GM21528 (cell line): ENCODE measurements at regions not wholly inside any gene's neighbourhood (a gene's known extent, or its start where the extent isn't known, plus 50 kb on each side); places are given as distances from the start of the nearest gene placed in this dataset.

ENCODE experiments used
- ATAC-seq: cut with Tn5 transposase; IDR thresholded peaks from one replicate; pipeline ENCODE4 v1.9.1; 2021; ENCODE audit warnings: mild to moderate bottlenecking, moderate library complexity; ENCODE audit not compliant: unreplicated experiment, low FRiP score

DNA sequence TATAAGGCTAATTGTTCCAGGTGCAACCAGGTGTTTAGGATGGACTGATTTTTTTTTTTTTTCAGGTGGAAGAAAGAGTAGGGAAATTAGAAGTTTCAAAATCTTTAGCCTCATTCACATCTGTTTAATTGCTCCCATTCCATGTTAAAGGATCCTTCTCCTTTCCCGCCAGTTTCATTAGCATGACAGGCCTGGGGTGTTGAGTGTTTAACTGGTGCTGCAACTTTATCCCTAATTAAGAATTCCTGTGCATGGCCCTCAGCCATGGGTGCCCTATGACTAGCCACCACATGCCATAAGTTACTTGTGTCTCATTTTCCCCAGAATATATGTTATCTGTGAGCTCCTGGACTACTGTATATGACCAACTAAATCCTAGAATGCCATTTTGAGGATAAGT lies 501.4 kb downstream of the NSUN3 start:
- ATAC-seq, result no peak

GRCh38 chr3:94568041-94568440 lies 505.2 kb downstream of the NSUN3 start:
- no peak for ATAC-seq

GRCh38 chr3:94573337-94573736 lies 510.5 kb downstream of the NSUN3 start:
- ATAC-seq, result no peak

- ATAC-seq, result no peak
Measured at GRCh38 chr3:94587291-94587690, 524.4 kb downstream of the NSUN3 start.

- no peak for ATAC-seq
Measured at GRCh38 chr3:94593526-94594150, 530.8 kb downstream of the NSUN3 start.

- no peak for ATAC-seq
Measured at GRCh38 chr3:94596141-94596540, 533.3 kb downstream of the NSUN3 start.

DNA sequence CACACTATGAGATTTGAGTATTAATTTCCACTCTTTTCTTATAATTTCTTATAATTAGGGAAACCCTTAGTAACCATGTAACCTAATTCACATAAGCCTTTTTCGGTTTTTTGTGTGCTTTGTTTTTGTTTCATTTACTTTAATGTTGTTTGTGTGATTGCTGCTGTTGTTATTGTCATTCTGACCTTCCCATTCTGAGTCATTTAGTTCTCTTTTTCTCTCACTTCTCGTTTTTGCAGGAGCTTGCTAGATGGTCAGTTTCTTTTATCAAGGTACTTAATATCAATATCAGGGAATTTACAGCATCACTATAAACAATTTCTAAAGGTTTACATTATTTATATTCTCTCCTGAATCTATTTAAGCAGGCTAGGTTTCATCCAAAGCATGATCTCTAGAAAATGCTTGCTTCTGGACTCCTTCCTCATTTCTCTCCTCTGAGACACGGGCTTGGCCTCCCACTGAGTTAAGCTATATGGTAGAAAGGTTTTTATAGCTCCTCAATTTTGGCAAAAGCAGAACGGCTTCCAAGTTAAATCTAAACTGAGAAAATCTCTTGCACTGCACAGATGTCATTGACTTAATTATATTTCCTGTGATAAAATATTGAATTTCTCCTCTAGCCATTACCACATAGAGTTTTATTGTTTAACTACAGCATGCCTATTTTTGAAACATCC lies 534.2 kb downstream of the NSUN3 start:
- no peak for ATAC-seq

DNA sequence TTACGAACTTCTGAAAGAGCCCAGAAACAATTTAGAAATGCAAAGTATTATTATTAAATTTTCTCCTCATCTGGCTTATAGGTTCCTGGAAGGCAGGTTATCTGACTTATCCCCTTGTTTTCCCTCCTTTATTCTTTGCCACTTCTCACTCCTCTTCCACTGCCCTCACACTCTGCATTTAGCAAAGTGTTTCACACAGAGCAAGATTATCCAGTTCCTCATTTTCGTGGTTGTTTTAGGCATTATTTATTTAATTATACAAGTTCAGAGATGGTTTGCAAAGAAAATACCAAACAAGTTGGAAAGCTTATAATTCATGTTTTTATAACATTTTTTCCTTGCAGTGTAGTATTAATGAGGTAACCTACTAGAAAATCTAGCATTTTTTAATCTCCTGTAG lies 544.9 kb downstream of the NSUN3 start:
- no peak for ATAC-seq

DNA sequence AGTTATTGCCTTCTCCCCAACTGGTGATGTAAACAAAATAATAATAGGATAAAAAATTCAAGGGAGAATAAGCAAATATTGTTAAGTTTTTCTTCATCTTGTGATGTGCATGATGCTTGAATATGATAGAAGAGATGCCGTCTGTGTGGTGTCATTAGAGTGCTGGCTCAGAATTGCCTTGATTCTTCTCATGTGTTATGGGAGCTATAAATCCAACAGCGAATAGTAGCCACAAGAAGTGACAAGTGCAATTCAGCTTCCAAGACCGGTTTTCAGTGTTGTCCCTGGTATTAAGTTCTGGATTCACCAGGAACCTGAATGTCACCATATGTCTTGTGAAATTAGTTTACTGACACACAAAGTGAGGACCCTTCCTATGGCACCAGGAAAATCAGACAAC lies 547.0 kb downstream of the NSUN3 start:
- ATAC-seq, result no peak

DNA sequence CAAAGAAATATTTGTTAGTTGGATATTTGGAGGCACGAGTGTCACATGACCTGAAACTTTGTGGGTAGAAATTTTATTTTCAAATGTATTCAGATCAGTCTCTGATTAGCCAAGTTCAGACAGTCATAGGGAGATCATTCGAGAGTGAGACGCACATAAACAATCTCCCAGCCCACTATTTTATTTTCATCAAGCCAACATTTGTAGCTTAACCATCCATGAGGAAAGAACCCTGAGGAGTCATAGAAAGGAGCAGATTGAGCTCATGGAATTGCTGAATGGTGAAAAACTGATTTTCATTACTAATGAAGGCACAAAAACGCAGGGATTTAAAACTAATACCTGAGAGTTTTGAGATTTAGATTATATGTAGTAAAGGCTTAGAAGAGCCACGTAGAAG lies 548.7 kb downstream of the NSUN3 start:
- no peak for ATAC-seq

DNA sequence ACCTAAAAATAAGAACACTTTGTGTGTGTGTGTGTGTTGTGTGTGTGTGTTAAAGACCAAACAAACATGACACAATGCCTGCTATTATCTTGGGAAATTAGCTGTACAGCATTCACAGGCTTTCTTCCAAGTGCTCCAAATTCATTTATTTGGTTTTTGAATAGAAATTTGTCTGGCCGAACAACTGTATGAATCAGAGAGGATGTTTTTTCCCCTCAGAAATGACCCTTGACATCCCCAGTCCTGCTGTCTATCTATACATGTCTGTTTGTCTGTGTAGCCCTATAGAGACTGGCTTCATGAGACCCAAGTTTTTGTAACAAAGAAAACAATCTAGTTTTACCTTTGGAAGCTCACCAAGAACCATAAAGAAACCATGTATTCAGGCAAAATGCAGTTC lies 549.8 kb downstream of the NSUN3 start:
- ATAC-seq, result no peak

DNA sequence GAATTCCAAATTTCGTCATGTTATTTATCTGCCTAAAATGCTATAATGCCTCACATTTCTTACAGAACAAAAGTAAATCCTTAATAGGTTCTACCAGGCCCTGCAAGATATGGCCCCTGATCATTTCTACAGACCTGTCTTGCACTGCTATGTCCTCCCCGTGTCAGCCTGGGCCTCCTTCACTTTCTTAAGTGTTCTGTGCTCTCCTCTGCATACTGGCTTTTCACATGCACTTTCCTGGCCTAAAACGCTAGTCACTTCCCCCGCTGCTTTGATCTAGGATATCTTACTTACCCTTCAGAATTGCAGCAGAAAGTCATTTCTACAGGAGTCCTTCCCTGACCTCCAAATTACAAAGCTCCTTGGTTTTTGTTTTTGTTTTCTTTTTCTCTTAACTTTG lies 551.3 kb downstream of the NSUN3 start:
- ATAC-seq, result no peak

GRCh38 chr3:94615275-94616065 lies 552.6 kb downstream of the NSUN3 start:
- ATAC-seq, result no peak

DNA sequence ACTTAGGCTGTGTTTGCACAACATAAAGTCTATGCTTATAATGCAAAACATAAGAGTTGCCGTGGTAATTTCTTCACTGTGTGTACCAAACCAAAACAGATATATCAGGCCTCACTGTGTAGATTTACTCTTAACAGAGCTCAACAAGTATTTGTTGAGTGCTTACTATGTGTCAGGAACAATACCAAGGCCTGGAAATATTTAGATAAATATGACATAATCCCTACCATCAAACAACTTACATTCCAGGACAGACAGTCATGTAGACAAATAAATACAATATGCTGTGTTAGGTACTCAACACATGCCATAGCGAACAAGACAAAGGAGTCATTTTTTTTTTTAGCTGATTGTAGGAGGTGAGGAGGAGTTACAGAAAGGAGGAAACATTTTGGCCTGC lies 554.0 kb downstream of the NSUN3 start:
- ATAC-seq, result no peak

DNA sequence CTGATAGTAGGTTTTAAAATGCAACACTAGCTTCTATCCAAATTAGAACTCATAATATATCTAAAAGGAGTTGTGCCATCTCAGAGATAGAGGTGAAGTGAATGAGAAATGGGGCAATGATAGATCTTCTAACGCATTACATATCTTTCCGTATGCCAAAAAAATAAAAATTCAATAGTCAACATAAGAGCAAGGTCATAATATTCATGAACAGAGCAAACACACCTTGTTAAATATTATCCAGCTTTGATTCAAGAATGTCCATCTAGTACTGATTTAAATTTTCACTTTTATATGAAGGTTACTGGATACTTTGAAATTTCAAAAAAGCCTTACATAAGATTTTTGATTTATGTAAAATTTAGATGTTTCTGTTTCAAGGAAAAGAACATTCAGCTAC lies 554.5 kb downstream of the NSUN3 start:
- no peak for ATAC-seq

DNA sequence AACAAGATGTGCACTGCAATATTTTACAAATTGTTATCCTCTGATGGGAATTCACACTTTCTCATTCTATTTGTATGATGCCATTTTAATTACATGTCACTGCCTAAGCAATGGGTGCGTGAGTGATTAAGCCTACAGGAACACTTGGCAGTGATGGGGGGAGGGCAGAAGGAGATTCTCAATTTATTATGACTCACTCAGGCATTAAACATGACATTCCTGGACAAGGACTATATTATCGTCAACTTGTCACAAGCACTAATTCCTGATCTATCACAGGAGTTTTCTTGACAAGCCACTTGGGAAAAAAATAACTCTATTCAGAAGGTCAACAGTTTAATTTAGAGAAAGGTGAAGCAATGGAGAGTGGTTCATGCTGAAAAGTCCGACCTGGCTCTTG lies 556.8 kb downstream of the NSUN3 start:
- no peak for ATAC-seq

- no peak for ATAC-seq
Measured at GRCh38 chr3:94626573-94626972, 563.7 kb downstream of the NSUN3 start.

DNA sequence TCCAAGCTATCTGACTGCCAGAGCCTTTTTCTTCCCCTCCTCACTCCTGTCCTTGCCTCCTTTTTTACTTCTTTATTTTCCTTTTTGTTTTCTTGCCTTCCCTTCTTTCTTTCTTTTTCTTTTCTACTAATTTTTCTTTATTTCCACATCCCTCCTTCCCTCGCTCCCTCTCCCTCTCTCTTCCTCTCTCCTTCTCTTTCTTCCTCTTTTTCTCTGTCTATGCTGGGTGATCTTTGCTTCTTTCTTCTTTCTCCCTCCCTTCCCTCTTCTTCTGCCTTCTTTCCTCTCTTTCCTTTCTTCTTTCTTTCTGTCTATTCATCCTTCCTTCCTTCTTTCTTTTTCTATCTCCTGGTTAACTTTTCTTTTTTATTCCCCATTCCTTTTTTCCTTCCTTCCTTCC lies 564.8 kb downstream of the NSUN3 start:
- no peak for ATAC-seq

- no peak for ATAC-seq
Measured at GRCh38 chr3:94643400-94643799, 580.5 kb downstream of the NSUN3 start.

DNA sequence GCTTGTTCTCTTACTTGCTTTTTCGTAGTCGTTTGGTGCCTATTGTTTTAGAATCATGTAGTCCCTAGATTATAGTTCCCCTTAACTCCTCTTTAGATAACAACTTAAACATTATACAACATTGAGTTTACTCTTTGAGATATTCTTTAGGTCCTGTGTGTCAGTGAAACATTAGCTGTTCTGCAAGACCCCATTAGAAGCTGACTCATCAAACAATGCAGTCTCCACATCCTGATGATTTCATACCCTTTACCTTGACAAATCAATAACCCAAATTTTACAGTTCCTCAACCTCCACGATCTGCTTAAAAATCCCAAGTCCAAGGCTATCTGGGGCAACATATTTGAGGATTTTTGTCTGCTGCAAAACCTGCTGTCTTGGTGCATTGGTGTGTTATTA lies 582.9 kb downstream of the NSUN3 start:
- ATAC-seq, result no peak

DNA sequence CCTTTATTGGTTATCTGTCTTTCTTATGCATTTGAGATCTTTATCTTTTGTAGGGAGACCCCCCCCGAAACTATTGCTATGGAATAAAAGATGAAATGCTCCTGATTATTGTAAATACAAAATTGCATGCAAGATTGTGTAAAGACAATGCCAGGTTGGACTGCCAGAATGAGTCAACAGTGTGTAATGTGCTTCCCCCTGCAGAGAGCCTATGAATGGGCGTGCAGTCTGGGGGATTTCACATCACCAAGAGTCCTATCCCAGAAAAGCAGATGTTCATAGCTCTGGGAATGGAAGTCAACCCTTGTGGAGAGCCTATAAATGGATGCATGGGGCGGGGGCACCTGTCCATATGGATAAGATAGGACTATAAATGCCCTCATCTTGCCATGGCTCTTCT lies 584.3 kb downstream of the NSUN3 start:
- ATAC-seq, result no peak
